Activated CD4-positive, alpha-beta T cell treated with anti-CD3 and anti-CD28 coated beads, Interleukin-10, Interleukin-2, amounts not matched to agents 100 ng/mL and 50 ng/mL, durations not matched to agents 16 hours and 8 hours (primary cell): ENCODE measurements at regions not wholly inside any gene's neighbourhood (a gene's known extent, or its start where the extent isn't known, plus 50 kb on each side); places are given as distances from the start of the nearest gene placed in this dataset.

ENCODE experiments used
- DNase-seq: peaks from one replicate; pipeline ENCODE4 v3.0.0-alpha.2; 2020

DNA sequence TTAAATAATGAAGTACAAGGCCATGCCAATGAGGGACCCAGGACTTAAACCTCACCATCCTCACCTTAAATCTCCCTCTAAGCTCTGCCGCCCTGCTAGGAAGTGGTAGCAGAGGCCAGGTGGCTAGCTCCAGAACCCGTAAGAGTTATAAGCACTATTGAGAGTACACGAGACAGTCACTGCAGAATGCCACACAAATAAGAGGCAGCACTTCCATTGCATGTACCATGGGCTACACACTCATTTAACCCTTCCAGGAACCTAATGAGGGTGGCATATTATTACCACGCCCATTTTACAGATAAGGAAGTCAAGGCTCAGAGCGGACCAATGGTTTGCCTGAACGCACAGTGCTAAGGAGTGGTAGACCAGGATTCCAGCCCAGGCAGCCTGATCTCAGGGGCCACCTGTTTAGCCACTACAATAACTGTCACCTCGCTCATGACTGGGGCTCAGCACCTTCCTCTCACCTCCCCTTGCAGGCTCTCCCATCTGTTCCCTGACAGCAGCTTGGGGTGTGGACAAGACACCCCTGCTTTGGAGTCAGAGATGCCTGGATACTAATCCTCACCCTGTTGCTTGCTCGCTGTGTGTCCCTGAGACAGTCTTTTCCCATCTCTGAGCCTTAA lies 54.8 kb upstream of the ID3 start:
- no peak for DNase-seq

GRCh38 chr1:23613191-23614031 lies 54.1 kb upstream of the ID3 start:
- DNase-seq: peak; percentile 63

GRCh38 chr1:23611601-23612327 lies 52.5 kb upstream of the ID3 start:
- DNase-seq: no peak

DNA sequence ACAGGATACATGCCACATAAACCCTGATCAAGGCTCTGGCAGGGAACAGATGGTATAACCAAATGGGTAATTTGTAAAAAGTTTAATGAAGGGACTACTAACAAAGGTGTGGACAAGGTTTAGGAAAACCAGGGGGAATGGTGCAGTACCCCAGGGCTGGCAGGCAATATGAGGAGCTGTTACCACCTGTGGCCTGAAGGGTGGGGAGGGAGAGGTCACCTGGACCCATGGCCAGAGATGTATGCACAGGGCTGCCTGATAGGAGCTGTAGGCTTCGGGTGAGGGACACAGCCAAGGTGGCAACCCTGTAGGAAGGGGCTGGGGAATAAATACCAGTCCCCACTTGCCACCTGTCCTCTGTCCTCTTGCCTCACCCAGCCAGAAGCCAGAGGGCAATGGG lies 51.4 kb upstream of the ID3 start:
- no peak for DNase-seq

DNA sequence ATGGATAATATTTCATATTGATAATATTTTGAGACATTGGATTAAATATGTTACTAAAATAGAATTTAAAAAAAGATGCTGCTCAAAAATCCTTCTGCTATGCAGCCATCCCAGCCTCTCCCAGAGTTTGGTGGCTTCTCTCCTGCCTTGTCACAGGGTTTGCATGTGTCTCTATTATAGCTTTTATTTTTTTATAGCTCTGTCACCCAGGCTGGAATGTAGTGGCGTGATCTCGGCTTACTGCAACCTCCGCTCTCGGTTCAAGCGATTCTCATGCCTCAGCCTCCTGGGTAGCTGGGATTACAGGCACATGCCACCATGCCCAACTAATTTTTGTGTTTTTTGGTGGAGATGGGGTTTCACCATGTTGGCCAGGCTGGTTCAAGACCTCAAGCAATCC lies 50.7 kb upstream of the ID3 start:
- no peak for DNase-seq
